Activated CD8-positive, alpha-beta memory T cell treated with anti-CD3 and anti-CD28 coated beads, Interleukin-2, amount 50 U/mL, for 48 hours (primary cell): ENCODE measurements at regions not wholly inside any gene's neighbourhood (a gene's known extent, or its start where the extent isn't known, plus 50 kb on each side); places are given as distances from the start of the nearest gene placed in this dataset.

Experiments
- DNase-seq: peaks from one replicate; pipeline ENCODE4 v3.0.0-alpha.2; 2020

- DNase-seq = peak; percentile 67
Measured at GRCh38 chr17:412211-413015, 59.8 kb upstream of the RPH3AL start.

DNA sequence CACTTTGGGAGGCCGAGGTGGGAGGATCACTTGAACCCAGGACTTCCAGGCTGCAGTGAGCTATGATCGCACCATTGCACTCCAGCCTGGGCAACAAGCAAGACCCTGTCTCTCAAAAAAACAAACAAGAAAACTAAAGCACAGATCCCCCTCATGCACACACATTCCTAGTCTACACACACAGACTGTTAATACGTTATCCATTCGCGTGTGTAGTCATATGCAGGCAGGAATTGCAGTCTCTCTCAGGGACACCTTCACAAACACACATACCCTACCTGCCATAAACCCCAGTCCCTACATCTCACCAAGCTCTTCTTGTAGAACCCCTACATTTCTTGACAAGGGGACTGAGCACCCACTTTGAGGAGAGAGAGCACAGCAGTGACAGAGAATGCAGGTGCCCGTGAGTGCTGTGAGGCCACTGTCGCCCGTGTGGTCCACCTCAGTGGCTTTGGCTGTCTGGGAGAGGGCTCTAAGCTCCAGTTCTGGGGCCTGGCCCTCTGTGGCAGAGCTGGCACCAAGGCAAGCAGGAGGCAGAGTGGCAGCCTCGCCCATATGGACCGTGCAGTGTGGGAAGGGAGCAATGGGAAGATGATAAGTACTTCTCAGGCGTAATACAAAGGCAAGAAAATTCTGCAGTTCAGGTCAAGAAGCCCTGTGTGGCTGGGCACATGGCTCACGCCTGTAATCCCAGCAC is 59.0 kb upstream of the RPH3AL start:
- no peak for DNase-seq

GRCh38 chr17:410543-411401 is 58.2 kb upstream of the RPH3AL start:
- DNase-seq = peak; percentile 68

DNA sequence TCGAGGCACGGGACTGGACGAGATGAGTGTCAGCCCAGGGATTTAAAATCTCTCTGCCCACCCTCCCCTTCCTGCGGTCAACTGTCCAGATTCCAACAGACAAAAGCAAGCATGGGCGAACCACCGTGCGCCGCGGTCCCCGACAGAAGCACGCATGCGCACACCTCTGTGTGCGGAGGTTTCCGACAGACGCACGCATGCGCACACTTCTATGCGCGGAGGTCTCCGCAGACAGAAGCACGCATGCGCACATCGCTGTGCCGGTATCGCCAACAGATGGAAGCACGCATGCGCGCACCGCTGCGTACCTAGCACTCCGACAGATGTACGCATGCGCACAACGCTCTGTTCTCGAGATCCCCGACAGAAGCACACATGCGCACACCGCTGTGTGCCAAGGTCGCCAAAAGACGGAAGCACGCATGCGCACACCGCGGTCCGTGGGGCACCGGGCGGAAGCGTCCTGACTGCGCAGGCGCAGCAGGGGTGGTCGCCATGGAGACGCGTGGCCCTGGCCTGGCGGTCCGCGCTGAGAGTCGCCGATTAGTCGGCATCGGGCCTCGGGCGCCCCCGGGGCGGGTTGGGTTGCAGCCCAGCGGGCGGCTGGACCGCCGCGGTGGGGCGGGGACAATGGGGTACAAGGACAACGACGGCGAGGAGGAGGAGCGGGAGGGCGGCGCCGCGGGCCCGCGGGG is 57.4 kb upstream of the RPH3AL start:
- peak; percentile 100 for DNase-seq

GRCh38 chr17:409308-409847 is 56.8 kb upstream of the RPH3AL start:
- DNase-seq = no peak

GRCh38 chr17:404703-405102 is 52.1 kb upstream of the RPH3AL start:
- no peak for DNase-seq
